Activated T-cell treated with anti-CD3 and anti-CD28 coated beads, Interleukin-2, amount 50 U/mL, for 72 hours (primary cell): ENCODE measurements at regions not wholly inside any gene's neighbourhood (a gene's known extent, or its start where the extent isn't known, plus 50 kb on each side); places are given as distances from the start of the nearest gene placed in this dataset.

Experiments
- ATAC-seq, 2 donors: fragments of 150-1000 bp; cut with Tn5 transposase; replicated peaks in 1 of 2; 2 replicates each; pipeline ENCODE4 v1.10.0; 2021; ENCODE audit warnings: moderate library complexity in 2 of 2, mild to moderate bottlenecking in 1 of 2
- DNase-seq, 2 donors: peaks; one replicate each; pipeline ENCODE4 v3.0.0; 2021 to 2022; ENCODE audit warnings: mixed read lengths in 1 of 2
- H3K27ac Mint-ChIP-seq: one replicate; pipeline ENCODE4 v1.8.0; 2022; ENCODE audit warnings: mild to moderate bottlenecking, moderate library complexity, mixed read lengths
- H3K27me3 Mint-ChIP-seq: one replicate; pipeline ENCODE4 v1.8.0; 2022; ENCODE audit warnings: low read depth, mixed read lengths
- H3K36me3 Mint-ChIP-seq, 2 donors: one replicate each; pipeline ENCODE4 v1.8.0; 2022; ENCODE audit warnings: mixed read lengths in 2 of 2, mild to moderate bottlenecking in 1 of 2; ENCODE audit not compliant: insufficient read depth in 2 of 2
- H3K4me1 Mint-ChIP-seq: one replicate; pipeline ENCODE4 v1.8.0; 2022; ENCODE audit warnings: low read depth, mixed read lengths
- H3K4me3 Mint-ChIP-seq, 2 donors: one replicate each; pipeline ENCODE4 v1.8.0; 2022; ENCODE audit warnings: mild to moderate bottlenecking in 2 of 2, mixed read lengths in 2 of 2, moderate library complexity in 2 of 2
- H3K9me3 Mint-ChIP-seq, 2 donors: one replicate each; pipeline ENCODE4 v1.8.0; 2022; ENCODE audit warnings: mixed read lengths in 2 of 2

DNA sequence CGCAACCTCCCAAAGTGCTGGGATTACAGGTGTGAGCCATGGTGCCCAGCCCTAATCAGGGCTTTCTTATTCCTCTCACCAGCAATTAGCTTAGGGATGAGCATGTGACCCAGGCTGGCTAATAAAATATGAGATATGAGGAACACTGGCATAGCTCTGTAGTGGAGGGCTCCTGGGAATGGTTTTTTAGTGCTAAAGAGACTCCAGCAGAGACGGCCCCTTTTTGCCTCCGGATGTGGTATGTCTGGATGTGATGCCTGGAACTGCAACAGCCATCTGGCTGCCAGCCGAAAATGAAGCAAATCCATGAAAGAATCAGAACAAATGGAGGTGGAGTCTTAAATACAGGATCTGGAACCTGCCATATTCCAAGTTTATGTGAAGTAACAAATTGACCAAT lies 69.1 kb upstream of the MAGI1 start:
- Mint-ChIP-seq H3K27ac (no peak overlapping the region), H3K4me3 (no peak overlapping the region), H3K27me3 (peaks cover 10% of the 10 kb centered on the region), H3K9me3 (peaks cover 0 to 1% of the 10 kb centered on the region in 2 donors), H3K36me3 (no peaks in the 10 kb centered on the region), H3K4me1 (no peaks in the 10 kb centered on the region)
- no peak for ATAC-seq
- DNase-seq: no peak

DNA sequence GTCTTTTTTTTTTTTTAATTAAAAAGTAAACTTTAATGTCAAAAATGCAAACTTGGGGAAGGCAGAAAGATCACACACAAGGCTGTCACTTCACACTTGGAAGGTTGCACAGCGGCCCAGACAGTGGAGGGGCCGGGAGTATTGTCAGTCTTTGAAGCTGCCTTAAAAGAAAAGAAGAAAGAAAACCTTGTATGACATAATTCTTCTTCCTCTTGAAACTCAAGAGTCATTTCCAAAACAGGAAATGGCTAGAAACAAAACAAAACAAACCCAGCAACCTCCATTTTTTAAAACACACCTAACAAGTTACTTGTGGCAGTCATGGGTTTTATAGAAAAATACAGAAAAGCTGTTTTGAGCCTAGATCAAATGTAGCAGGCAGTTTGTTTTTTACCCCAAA lies 68.1 kb upstream of the MAGI1 start:
- ATAC-seq (peak in 1 of 2 donors; percentile 35), DNase-seq (no peak)
- no peak overlapping the region for H3K4me3 Mint-ChIP-seq
- peaks cover 0 to 1% of the 10 kb centered on the region in 2 donors for H3K9me3 Mint-ChIP-seq
- no peaks in the 10 kb centered on the region for H3K4me1 Mint-ChIP-seq
- no peak overlapping the region for H3K27ac Mint-ChIP-seq
- peaks cover 10% of the 10 kb centered on the region for H3K27me3 Mint-ChIP-seq
- H3K36me3 Mint-ChIP-seq: no peaks in the 10 kb centered on the region

DNA sequence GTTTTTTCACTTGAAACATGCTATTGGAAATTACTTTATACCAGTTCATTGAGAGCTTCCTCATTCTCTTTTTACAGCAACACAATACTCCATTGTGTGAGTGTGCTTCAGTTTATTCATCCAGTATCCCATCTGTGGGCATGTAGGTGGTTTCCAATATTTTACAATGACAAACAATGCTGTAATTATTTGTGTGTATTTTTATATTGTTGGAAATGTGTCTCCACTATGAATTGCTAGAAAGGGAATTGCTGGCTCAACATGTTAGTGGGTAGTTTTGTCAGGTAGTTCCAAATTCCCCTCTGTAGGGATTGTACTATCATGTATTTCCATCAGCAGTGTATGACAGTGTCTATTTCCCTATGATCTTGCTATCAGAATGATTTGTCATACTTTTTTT lies 65.8 kb upstream of the MAGI1 start:
- DNase-seq: no peak
- peaks cover 0 to 1% of the 10 kb centered on the region in 2 donors for H3K9me3 Mint-ChIP-seq
- H3K4me1 Mint-ChIP-seq: no peaks in the 10 kb centered on the region
- no peak overlapping the region for H3K27ac Mint-ChIP-seq
- no peaks in the 10 kb centered on the region for H3K36me3 Mint-ChIP-seq
- H3K4me3 Mint-ChIP-seq: no peak overlapping the region
- ATAC-seq: no peak
- peaks cover 10% of the 10 kb centered on the region for H3K27me3 Mint-ChIP-seq

DNA sequence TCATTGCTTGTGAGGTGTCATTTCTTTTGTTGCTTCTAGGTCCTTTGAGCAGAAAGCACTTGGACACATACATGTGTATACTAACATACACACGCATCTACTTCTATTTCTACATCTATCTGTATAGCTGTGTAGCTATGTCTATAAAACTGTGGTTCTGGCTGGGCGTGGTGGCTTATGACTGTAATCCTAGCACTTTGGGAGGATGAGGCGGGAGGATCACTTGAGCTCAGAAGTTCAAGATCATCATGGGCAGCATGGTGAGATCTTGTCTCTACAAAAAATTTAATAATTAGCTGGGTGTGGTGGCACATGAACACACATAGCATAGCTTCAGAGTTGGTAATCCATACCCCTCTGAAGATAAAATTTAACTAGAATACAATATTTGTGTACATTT lies 65.0 kb upstream of the MAGI1 start:
- ATAC-seq (no peak), DNase-seq (no peak)
- Mint-ChIP-seq H3K4me3 (no peak overlapping the region), H3K9me3 (peaks cover 0 to 1% of the 10 kb centered on the region in 2 donors), H3K27ac (no peak overlapping the region), H3K36me3 (no peaks in the 10 kb centered on the region), H3K4me1 (no peaks in the 10 kb centered on the region), H3K27me3 (peaks cover 13% of the 10 kb centered on the region)

DNA sequence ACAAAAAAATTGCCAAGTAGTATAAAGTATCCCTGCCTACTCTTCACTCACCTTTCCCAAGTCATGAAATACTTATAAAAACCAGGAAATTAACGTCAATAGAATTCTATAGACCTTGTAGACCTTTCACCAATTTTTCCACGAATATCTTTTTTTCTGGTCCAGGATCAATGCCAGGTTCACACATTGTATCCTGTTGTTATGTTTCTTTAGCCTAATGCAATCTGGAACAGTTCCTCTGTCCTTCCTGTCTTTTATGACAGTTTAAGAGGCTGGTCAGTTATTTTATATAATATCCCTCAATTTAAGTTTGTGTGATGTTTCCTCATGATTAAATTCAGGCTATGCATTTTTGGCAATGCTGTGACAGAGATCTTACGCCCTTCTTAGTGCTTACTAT lies 63.2 kb upstream of the MAGI1 start:
- no peaks in the 10 kb centered on the region for H3K4me1 Mint-ChIP-seq
- DNase-seq: no peak
- H3K4me3 Mint-ChIP-seq: no peak overlapping the region
- peaks cover 24% of the 10 kb centered on the region for H3K27me3 Mint-ChIP-seq
- no peak overlapping the region for H3K27ac Mint-ChIP-seq
- no peaks in the 10 kb centered on the region for H3K36me3 Mint-ChIP-seq
- peaks cover 0 to 1% of the 10 kb centered on the region in 2 donors for H3K9me3 Mint-ChIP-seq
- ATAC-seq: no peak

DNA sequence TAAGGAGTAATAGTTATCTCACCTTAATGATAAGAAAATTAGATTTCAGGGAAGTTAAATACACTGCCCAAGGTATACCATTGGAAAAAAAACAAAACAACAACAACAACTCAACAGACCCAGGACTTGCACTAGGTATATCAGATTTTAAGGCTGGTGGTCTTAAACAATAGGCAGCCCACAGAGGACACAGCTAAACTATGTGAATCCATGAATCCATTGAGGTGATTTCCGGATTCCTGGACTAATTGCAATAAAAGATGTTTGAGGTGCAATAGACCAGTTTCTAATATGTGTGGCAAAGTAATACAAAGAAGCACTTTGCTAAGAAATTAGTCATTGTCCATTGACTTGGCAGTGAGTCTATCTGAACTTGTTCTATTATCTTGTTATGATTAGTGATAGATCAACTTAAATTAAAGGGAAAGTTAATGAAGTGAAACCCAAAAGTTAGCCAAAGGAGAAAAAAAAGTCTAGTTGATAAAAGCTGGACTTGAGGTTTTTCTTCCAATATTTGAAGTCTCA lies 60.9 kb upstream of the MAGI1 start:
- Mint-ChIP-seq H3K27ac (no peak overlapping the region), H3K4me3 (no peak overlapping the region), H3K4me1 (no peaks in the 10 kb centered on the region), H3K9me3 (no peaks in the 10 kb centered on the region), H3K27me3 (peaks cover 22% of the 10 kb centered on the region), H3K36me3 (no peaks in the 10 kb centered on the region)
- DNase-seq (no peak), ATAC-seq (no peak)

DNA sequence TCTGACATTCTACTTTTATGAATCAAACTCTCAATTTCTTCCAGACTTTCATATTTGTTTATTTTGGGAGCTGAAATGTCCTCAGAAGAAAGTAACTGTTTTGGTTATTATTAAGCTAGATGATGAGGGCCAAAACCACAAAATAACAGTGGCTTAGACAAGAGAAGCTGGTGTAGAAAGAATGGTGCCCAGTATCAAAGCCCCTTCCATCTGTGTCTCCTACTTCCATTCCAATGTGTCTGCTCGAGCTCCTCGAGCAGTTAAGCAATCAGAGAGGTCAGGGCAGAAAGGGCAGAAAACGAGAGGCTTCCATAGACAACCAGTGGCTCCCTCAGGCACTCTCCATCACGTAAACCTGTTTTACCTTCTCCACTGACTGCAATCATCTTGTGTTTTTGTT lies 59.7 kb upstream of the MAGI1 start:
- Mint-ChIP-seq H3K27me3 (peaks cover 14% of the 10 kb centered on the region), H3K36me3 (no peaks in the 10 kb centered on the region), H3K9me3 (no peaks in the 10 kb centered on the region), H3K4me1 (no peaks in the 10 kb centered on the region), H3K4me3 (no peak overlapping the region), H3K27ac (no peak overlapping the region)
- ATAC-seq (no peak), DNase-seq (no peak)

DNA sequence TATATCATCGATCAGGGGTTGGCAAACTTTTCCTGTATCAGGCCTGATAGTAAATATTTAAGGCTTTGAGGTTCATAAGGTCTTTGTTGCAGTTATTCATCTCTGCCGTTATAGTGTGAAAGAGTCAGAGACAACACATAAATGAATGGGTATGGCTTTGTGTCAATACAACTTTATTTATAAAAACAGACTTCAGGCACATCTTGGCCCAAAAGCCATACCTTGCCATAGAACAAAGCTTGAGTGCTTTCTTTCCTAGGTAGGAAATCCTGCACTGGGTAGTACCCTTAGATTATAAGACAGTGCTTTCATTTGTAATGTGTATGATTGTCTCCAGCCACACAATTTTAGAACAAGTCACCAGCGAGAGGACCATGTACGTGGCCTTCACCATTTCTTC lies 58.9 kb upstream of the MAGI1 start:
- Mint-ChIP-seq H3K4me3 (no peak overlapping the region), H3K4me1 (no peaks in the 10 kb centered on the region), H3K27me3 (peaks cover 14% of the 10 kb centered on the region), H3K9me3 (no peaks in the 10 kb centered on the region), H3K36me3 (no peaks in the 10 kb centered on the region), H3K27ac (no peak overlapping the region)
- ATAC-seq (no peak), DNase-seq (no peak)

DNA sequence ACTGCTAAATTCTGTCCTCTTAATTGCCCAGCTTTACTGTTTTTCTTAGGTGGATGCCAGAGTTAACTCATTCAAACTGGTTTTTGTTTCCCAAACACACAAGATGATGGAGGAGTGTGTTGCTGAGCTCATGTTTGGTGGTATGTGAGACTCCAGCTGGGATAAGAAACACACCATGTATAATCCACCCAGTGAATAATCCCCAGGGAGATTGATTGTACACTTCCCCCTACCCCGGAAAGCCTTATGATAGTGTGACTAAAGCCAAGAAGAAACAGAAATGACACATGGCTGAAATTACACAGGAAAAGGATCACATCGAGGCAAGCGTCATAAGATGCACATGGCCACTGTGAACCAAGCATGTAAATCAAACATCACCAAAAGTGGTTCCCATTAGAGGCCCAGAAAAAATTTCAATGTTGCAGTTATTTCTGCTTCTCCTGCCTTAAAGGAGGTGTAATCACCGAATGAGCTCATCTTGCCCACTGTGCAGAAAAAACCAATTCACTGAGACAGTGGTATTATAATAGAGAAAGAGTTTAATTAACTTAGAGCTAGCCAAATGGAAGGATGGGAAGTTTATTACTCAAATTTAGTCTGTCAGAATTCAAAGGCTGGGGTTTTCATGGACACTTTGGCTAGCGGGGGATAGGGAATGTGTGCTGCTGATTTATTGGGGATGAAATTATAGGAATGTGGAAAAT lies 56.7 kb upstream of the MAGI1 start:
- H3K4me3 Mint-ChIP-seq: no peak overlapping the region
- no peak for DNase-seq
- no peaks in the 10 kb centered on the region for H3K9me3 Mint-ChIP-seq
- ATAC-seq: no peak
- H3K36me3 Mint-ChIP-seq: no peaks in the 10 kb centered on the region
- H3K4me1 Mint-ChIP-seq: no peaks in the 10 kb centered on the region
- no peak overlapping the region for H3K27ac Mint-ChIP-seq
- peaks cover 20% of the 10 kb centered on the region for H3K27me3 Mint-ChIP-seq

DNA sequence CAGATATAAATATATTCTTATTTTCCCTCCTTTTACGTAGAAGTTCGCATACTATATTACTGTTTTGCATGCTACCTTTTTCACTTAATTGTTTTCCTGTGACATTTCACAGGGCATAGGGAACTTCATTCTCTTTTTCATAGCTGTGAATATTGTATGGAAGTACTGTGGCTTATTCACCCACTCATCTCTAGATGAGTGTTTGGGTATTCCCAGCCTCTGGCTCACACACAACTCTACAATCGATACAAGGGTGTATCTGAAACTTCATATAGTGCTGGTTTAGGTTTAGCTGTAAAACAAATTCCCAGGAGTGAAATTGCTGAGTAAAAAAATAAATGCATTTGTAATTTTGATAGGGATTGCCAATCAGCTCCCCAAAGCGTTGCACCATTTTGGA lies 55.3 kb upstream of the MAGI1 start:
- ATAC-seq (no peak), DNase-seq (no peak)
- no peak overlapping the region for H3K4me3 Mint-ChIP-seq
- peaks cover 19% of the 10 kb centered on the region for H3K27me3 Mint-ChIP-seq
- H3K27ac Mint-ChIP-seq: no peak overlapping the region
- H3K4me1 Mint-ChIP-seq: no peaks in the 10 kb centered on the region
- no peaks in the 10 kb centered on the region for H3K9me3 Mint-ChIP-seq
- no peaks in the 10 kb centered on the region for H3K36me3 Mint-ChIP-seq

DNA sequence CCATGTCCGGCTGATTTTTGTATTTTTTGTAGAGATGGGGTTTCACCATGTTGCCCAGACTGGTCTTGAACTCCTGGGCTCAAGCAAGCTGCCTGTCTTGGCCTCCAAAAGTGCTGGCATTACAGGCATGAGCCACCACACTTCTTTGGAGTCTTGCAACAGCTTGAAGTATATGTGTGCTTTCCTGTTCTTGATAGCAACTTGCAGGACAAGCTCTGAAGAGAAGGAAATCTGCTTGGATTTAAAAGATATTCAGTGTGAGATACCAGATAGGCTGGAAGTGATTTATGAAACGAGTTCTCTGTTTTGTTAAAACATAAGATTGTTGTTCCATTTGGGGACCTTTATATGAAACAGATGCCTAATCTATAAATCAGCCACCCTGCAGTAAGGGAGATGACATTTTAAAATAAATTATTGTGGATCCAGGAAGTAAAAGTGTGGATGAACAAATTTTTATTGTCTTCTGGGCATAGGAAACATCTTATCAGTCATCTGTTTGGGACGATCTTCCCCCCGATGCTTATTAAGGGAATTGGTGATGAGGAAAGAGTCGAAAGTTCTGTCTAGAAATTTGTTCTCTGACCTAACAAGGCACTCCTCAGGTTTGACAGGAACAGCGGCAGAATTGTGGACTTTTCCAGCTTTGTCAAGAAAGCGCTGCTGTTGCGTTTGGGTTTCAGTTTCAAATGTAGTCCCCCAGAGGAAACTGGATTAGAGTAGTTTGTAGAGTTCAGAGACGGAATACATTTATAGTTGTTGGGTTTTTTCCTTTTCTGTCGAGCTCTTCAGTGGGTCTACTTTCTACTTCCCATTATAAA lies 53.7 kb upstream of the MAGI1 start:
- H3K36me3 Mint-ChIP-seq: no peaks in the 10 kb centered on the region
- ATAC-seq: no peak
- no peaks in the 10 kb centered on the region for H3K9me3 Mint-ChIP-seq
- H3K4me3 Mint-ChIP-seq: no peak overlapping the region
- H3K27me3 Mint-ChIP-seq: peaks cover 5% of the 10 kb centered on the region
- no peak for DNase-seq
- H3K4me1 Mint-ChIP-seq: no peaks in the 10 kb centered on the region
- no peak overlapping the region for H3K27ac Mint-ChIP-seq
